ENCODE measurements at regions not wholly inside any gene's neighbourhood (a gene's known extent, or its start where the extent isn't known, plus 50 kb on each side); places are given as distances from the start of the nearest gene placed in this dataset.

GRCh38 chr14:42565556-42565955, 958.9 kb downstream of the LRFN5 start:
- Histone ChIP-seq H3K27me3 (ENCODE audit: insufficient read depth, low read length) (no peaks in the 10 kb centered on the region), H3K4me1 (ENCODE audit: control insufficient read depth, insufficient read depth, low read length, unreplicated experiment) (no peaks in the 10 kb centered on the region), H2AFZ (ENCODE audit: low read length, unreplicated experiment) (no peak overlapping the region), H3K79me2 (ENCODE audit: control insufficient read depth, insufficient read depth, low read length, unreplicated experiment) (no peaks in the 10 kb centered on the region), H3K36me3 (ENCODE audit: insufficient read depth, low read length) (no peaks in the 10 kb centered on the region), H3K4me3 (ENCODE audit: low read depth, low read length) (no peak overlapping the region), H3K27ac (ENCODE audit: low read depth, low read length) (no peak overlapping the region)

- H3K36me3 ChIP-seq (ENCODE audit: insufficient read depth, low read length): no peaks in the 10 kb centered on the region
- H2AFZ ChIP-seq (ENCODE audit: low read length, unreplicated experiment): no peak overlapping the region
Observed at GRCh38 chr14:42563313-42563712, 956.6 kb downstream of the LRFN5 start.

GRCh38 chr14:42556551-42556950, 949.9 kb downstream of the LRFN5 start:
- Histone ChIP-seq H2AFZ (ENCODE audit: low read length, unreplicated experiment) (no peak overlapping the region), H3K36me3 (ENCODE audit: insufficient read depth, low read length) (no peaks in the 10 kb centered on the region), H3K79me2 (ENCODE audit: control insufficient read depth, insufficient read depth, low read length, unreplicated experiment) (no peaks in the 10 kb centered on the region), H3K27me3 (ENCODE audit: insufficient read depth, low read length) (no peaks in the 10 kb centered on the region), H3K4me3 (ENCODE audit: low read depth, low read length) (no peak overlapping the region), H3K4me1 (ENCODE audit: control insufficient read depth, insufficient read depth, low read length, unreplicated experiment) (no peaks in the 10 kb centered on the region), H3K27ac (ENCODE audit: low read depth, low read length) (no peak overlapping the region)

More at GRCh38 chr14:42563313-42563712, 956.6 kb downstream of the LRFN5 start:
- no peaks in the 10 kb centered on the region for H3K27me3 ChIP-seq (ENCODE audit: insufficient read depth, low read length)
- no peaks in the 10 kb centered on the region for H3K79me2 ChIP-seq (ENCODE audit: control insufficient read depth, insufficient read depth, low read length, unreplicated experiment)
- H3K27ac ChIP-seq (ENCODE audit: low read depth, low read length): no peak overlapping the region
- H3K4me3 ChIP-seq (ENCODE audit: low read depth, low read length): no peak overlapping the region
- H3K4me1 ChIP-seq (ENCODE audit: control insufficient read depth, insufficient read depth, low read length, unreplicated experiment): no peaks in the 10 kb centered on the region

GRCh38 chr14:42555365-42555764, 948.7 kb downstream of the LRFN5 start:
- Histone ChIP-seq H3K4me1 (ENCODE audit: control insufficient read depth, insufficient read depth, low read length, unreplicated experiment) (no peaks in the 10 kb centered on the region), H3K27ac (ENCODE audit: low read depth, low read length) (no peak overlapping the region), H2AFZ (ENCODE audit: low read length, unreplicated experiment) (no peak overlapping the region), H3K79me2 (ENCODE audit: control insufficient read depth, insufficient read depth, low read length, unreplicated experiment) (no peaks in the 10 kb centered on the region), H3K4me3 (ENCODE audit: low read depth, low read length) (no peak overlapping the region), H3K27me3 (ENCODE audit: insufficient read depth, low read length) (no peaks in the 10 kb centered on the region), H3K36me3 (ENCODE audit: insufficient read depth, low read length) (no peaks in the 10 kb centered on the region)

GRCh38 chr14:42554091-42554490, 947.4 kb downstream of the LRFN5 start:
- H2AFZ ChIP-seq (ENCODE audit: low read length, unreplicated experiment): no peak overlapping the region
- H3K4me3 ChIP-seq (ENCODE audit: low read depth, low read length): no peak overlapping the region
- no peaks in the 10 kb centered on the region for H3K4me1 ChIP-seq (ENCODE audit: control insufficient read depth, insufficient read depth, low read length, unreplicated experiment)
- no peaks in the 10 kb centered on the region for H3K79me2 ChIP-seq (ENCODE audit: control insufficient read depth, insufficient read depth, low read length, unreplicated experiment)
- no peaks in the 10 kb centered on the region for H3K27me3 ChIP-seq (ENCODE audit: insufficient read depth, low read length)
- H3K27ac ChIP-seq (ENCODE audit: low read depth, low read length): no peak overlapping the region
- no peaks in the 10 kb centered on the region for H3K36me3 ChIP-seq (ENCODE audit: insufficient read depth, low read length)

GRCh38 chr14:42550310-42550709, 943.6 kb downstream of the LRFN5 start:
- H3K4me1 ChIP-seq (ENCODE audit: control insufficient read depth, insufficient read depth, low read length, unreplicated experiment): no peaks in the 10 kb centered on the region
- no peaks in the 10 kb centered on the region for H3K79me2 ChIP-seq (ENCODE audit: control insufficient read depth, insufficient read depth, low read length, unreplicated experiment)
- H3K27ac ChIP-seq (ENCODE audit: low read depth, low read length): no peak overlapping the region
- H3K27me3 ChIP-seq (ENCODE audit: insufficient read depth, low read length): no peaks in the 10 kb centered on the region
- no peak overlapping the region for H3K4me3 ChIP-seq (ENCODE audit: low read depth, low read length)
- H3K36me3 ChIP-seq (ENCODE audit: insufficient read depth, low read length): no peaks in the 10 kb centered on the region
- no peak overlapping the region for H2AFZ ChIP-seq (ENCODE audit: low read length, unreplicated experiment)

GRCh38 chr14:42548349-42548748, 941.7 kb downstream of the LRFN5 start:
- H3K27ac ChIP-seq (ENCODE audit: low read depth, low read length): no peak overlapping the region
- no peak overlapping the region for H2AFZ ChIP-seq (ENCODE audit: low read length, unreplicated experiment)
- no peaks in the 10 kb centered on the region for H3K79me2 ChIP-seq (ENCODE audit: control insufficient read depth, insufficient read depth, low read length, unreplicated experiment)
- H3K4me1 ChIP-seq (ENCODE audit: control insufficient read depth, insufficient read depth, low read length, unreplicated experiment): no peaks in the 10 kb centered on the region
- H3K36me3 ChIP-seq (ENCODE audit: insufficient read depth, low read length): no peaks in the 10 kb centered on the region
- no peak overlapping the region for H3K4me3 ChIP-seq (ENCODE audit: low read depth, low read length)
- no peaks in the 10 kb centered on the region for H3K27me3 ChIP-seq (ENCODE audit: insufficient read depth, low read length)

GRCh38 chr14:42545636-42546035, 939.0 kb downstream of the LRFN5 start:
- Histone ChIP-seq H3K4me3 (ENCODE audit: low read depth, low read length) (no peak overlapping the region), H3K27ac (ENCODE audit: low read depth, low read length) (no peak overlapping the region), H2AFZ (ENCODE audit: low read length, unreplicated experiment) (no peak overlapping the region)

GRCh38 chr14:42541535-42542001, 934.9 kb downstream of the LRFN5 start:
- Histone ChIP-seq H3K27ac (ENCODE audit: low read depth, low read length) (no peak overlapping the region), H3K4me3 (ENCODE audit: low read depth, low read length) (no peak overlapping the region), H3K4me1 (ENCODE audit: control insufficient read depth, insufficient read depth, low read length, unreplicated experiment) (no peaks in the 10 kb centered on the region), H3K27me3 (ENCODE audit: insufficient read depth, low read length) (no peaks in the 10 kb centered on the region), H3K36me3 (ENCODE audit: insufficient read depth, low read length) (no peaks in the 10 kb centered on the region), H2AFZ (ENCODE audit: low read length, unreplicated experiment) (no peak overlapping the region), H3K79me2 (ENCODE audit: control insufficient read depth, insufficient read depth, low read length, unreplicated experiment) (no peaks in the 10 kb centered on the region)

More at GRCh38 chr14:42545636-42546035, 939.0 kb downstream of the LRFN5 start:
- Histone ChIP-seq H3K27me3 (ENCODE audit: insufficient read depth, low read length) (no peaks in the 10 kb centered on the region), H3K36me3 (ENCODE audit: insufficient read depth, low read length) (no peaks in the 10 kb centered on the region), H3K4me1 (ENCODE audit: control insufficient read depth, insufficient read depth, low read length, unreplicated experiment) (no peaks in the 10 kb centered on the region), H3K79me2 (ENCODE audit: control insufficient read depth, insufficient read depth, low read length, unreplicated experiment) (no peaks in the 10 kb centered on the region)

- Histone ChIP-seq H3K4me3 (ENCODE audit: low read depth, low read length) (no peak overlapping the region), H3K27ac (ENCODE audit: low read depth, low read length) (no peak overlapping the region), H3K79me2 (ENCODE audit: control insufficient read depth, insufficient read depth, low read length, unreplicated experiment) (no peaks in the 10 kb centered on the region), H3K4me1 (ENCODE audit: control insufficient read depth, insufficient read depth, low read length, unreplicated experiment) (no peaks in the 10 kb centered on the region), H2AFZ (ENCODE audit: low read length, unreplicated experiment) (no peak overlapping the region), H3K36me3 (ENCODE audit: insufficient read depth, low read length) (no peaks in the 10 kb centered on the region), H3K27me3 (ENCODE audit: insufficient read depth, low read length) (no peaks in the 10 kb centered on the region)
Observed at GRCh38 chr14:42535397-42535796, 928.7 kb downstream of the LRFN5 start.

- no peak overlapping the region for H3K4me3 ChIP-seq (ENCODE audit: low read depth, low read length)
- H3K4me1 ChIP-seq (ENCODE audit: control insufficient read depth, insufficient read depth, low read length, unreplicated experiment): no peaks in the 10 kb centered on the region
- no peak overlapping the region for H2AFZ ChIP-seq (ENCODE audit: low read length, unreplicated experiment)
- H3K27ac ChIP-seq (ENCODE audit: low read depth, low read length): no peak overlapping the region
- no peaks in the 10 kb centered on the region for H3K79me2 ChIP-seq (ENCODE audit: control insufficient read depth, insufficient read depth, low read length, unreplicated experiment)
- no peaks in the 10 kb centered on the region for H3K36me3 ChIP-seq (ENCODE audit: insufficient read depth, low read length)
- H3K27me3 ChIP-seq (ENCODE audit: insufficient read depth, low read length): no peaks in the 10 kb centered on the region
Observed at GRCh38 chr14:42533476-42533875, 926.8 kb downstream of the LRFN5 start.

Data from ACC112 (cell line).